ENCODE measurements at regions not wholly inside any gene's neighbourhood (a gene's known extent, or its start where the extent isn't known, plus 50 kb on each side); places are given as distances from the start of the nearest gene placed in this dataset.

DNA sequence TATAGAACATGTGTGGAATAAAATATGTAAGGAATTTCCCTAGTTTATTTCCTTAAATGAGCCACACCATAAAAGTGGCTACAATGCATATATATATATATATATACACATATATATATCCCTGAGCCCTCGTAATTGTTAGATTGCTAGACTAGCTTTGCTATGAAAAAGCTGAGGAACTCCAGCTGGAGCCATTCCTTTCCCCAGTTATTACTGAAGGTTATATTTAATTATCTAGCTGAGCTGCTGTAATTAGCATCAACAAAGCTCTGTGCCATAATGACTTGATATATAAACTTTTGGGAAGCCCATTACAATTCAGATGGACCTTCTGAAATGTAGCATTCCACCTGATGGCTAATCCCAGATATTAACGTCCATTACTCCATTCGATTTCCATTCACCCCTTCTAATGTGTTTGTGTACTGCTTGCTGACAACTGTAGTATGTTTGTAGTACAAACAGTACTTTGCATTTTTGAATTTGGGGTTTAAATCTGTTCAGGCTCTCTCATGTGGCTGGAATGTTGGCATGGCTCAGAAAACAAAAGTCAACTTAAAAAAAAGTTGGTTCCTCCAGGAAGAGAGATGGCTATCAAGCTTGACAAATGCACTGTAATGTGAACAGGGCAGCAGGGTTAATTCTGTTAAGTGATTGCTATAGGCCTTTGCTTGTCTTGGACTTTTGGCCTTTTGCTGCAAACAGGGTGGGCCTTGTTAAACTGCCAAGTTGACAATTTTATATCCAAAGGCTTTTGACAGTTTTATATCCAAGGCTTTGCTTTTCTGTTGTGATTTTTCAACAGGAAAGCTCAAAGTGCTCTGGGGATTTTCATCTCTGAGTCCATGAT is 170.0 kb downstream of the LTN1 start:
- TF ChIP-seq, protein P1, sequence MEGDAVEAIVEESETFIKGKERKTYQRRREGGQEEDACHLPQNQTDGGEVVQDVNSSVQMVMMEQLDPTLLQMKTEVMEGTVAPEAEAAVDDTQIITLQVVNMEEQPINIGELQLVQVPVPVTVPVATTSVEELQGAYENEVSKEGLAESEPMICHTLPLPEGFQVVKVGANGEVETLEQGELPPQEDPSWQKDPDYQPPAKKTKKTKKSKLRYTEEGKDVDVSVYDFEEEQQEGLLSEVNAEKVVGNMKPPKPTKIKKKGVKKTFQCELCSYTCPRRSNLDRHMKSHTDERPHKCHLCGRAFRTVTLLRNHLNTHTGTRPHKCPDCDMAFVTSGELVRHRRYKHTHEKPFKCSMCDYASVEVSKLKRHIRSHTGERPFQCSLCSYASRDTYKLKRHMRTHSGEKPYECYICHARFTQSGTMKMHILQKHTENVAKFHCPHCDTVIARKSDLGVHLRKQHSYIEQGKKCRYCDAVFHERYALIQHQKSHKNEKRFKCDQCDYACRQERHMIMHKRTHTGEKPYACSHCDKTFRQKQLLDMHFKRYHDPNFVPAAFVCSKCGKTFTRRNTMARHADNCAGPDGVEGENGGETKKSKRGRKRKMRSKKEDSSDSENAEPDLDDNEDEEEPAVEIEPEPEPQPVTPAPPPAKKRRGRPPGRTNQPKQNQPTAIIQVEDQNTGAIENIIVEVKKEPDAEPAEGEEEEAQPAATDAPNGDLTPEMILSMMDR (conservative IDR thresholded peaks at IDR 0.05), result no peak
- no peak for TF ChIP-seq ZFX (IDR thresholded peaks at IDR 0.05)
